HEK293 (cell line): ENCODE measurements at regions not wholly inside any gene's neighbourhood (a gene's known extent, or its start where the extent isn't known, plus 50 kb on each side); places are given as distances from the start of the nearest gene placed in this dataset.

Source experiments
- REST ChIP-seq: fragments of 450-650 bp; formaldehyde crosslinking; IDR thresholded peaks from 2 replicates; pipeline ENCODE4 v1.5.1; 2016; ENCODE audit warnings: missing biosample characterization, missing genetic modification characterization
- ZBTB20 ChIP-seq: fragments of 450-650 bp; formaldehyde crosslinking; IDR thresholded peaks from 2 replicates; pipeline ENCODE4 v1.5.1; 2016; ENCODE audit warnings: missing biosample characterization, missing genetic modification characterization
- ZBTB49 ChIP-seq: fragments of 450-650 bp; formaldehyde crosslinking; IDR thresholded peaks from 2 replicates; pipeline ENCODE4 v1.5.1; 2016; ENCODE audit warnings: missing biosample characterization, missing genetic modification characterization, low read depth
- ZFHX2 ChIP-seq: fragments of 450-650 bp; formaldehyde crosslinking; conservative IDR thresholded peaks from 2 replicates; pipeline ENCODE4 v1.5.1; 2016; ENCODE audit warnings: missing biosample characterization, missing genetic modification characterization
- ZNF274 ChIP-seq, 2 experiments: fragments of 200-500 bp in 1 of 2; fragments of 450-650 bp in 1 of 2; sonication (Bioruptor generic) in 1 of 2; formaldehyde crosslinking in 1 of 2; IDR thresholded peaks; 2 replicates each; pipeline versions ENCODE4 v1.5.1 to v1.6.1; 2014 to 2016; ENCODE audit warnings: borderline replicate concordance in 1 of 2, inconsistent platforms in 1 of 2, low read length in 1 of 2, missing biosample characterization in 1 of 2, missing genetic modification characterization in 1 of 2
- ZNF335 ChIP-seq: fragments of 450-650 bp; formaldehyde crosslinking; conservative IDR thresholded peaks from 2 replicates; pipeline ENCODE4 v1.5.1; 2016; ENCODE audit warnings: missing biosample characterization, missing genetic modification characterization
- ZNF341 ChIP-seq: fragments of 450-650 bp; formaldehyde crosslinking; IDR thresholded peaks from 2 replicates; pipeline ENCODE4; 2016; ENCODE audit warnings: low read depth, missing biosample characterization, missing genetic modification characterization
- ZNF585B ChIP-seq: fragments of 450-650 bp; formaldehyde crosslinking; IDR thresholded peaks from 2 replicates; pipeline ENCODE4 v1.5.1; 2016; ENCODE audit warnings: missing biosample characterization, missing genetic modification characterization
- ZNF610 ChIP-seq: fragments of 450-650 bp; formaldehyde crosslinking; IDR thresholded peaks from 2 replicates; pipeline ENCODE4 v1.5.1; 2016; ENCODE audit warnings: missing biosample characterization, missing genetic modification characterization, borderline replicate concordance
- ZNF621 ChIP-seq: fragments of 450-650 bp; formaldehyde crosslinking; IDR thresholded peaks from 2 replicates; pipeline ENCODE4 v1.5.1; 2017; ENCODE audit warnings: missing biosample characterization, missing genetic modification characterization
- ZSCAN18 ChIP-seq: fragments of 450-650 bp; formaldehyde crosslinking; IDR thresholded peaks from 2 replicates; pipeline ENCODE4 v1.5.1; 2016; ENCODE audit warnings: missing biosample characterization, missing genetic modification characterization

- TF ChIP-seq ZFHX2 (tag by site-specific recombination): no peak
- no peak for TF ChIP-seq ZNF335 (tag by site-specific recombination)
- no peak for TF ChIP-seq ZNF610
- TF ChIP-seq ZBTB49 (tag by site-specific recombination): no peak
- TF ChIP-seq ZNF341: no peak
- no peak for TF ChIP-seq ZBTB20 (tag by site-specific recombination)
- no peak for TF ChIP-seq REST (tag by site-specific recombination)
- no peak for TF ChIP-seq ZSCAN18 (tag by site-specific recombination)
- TF ChIP-seq ZNF621 (tag by site-specific recombination): no peak
- no peak for TF ChIP-seq ZNF274 (IDR thresholded peaks at IDR 0.05; ENCODE audit: low read length)
- no peak for TF ChIP-seq ZNF274 (tag by site-specific recombination; IDR thresholded peaks at IDR 0.05; ENCODE audit: borderline replicate concordance)
- no peak for TF ChIP-seq ZNF585B (tag by site-specific recombination)
Observed at GRCh38 chr11:116481126-116481675, 291.6 kb downstream of the BUD13 start.
